MCF 10A (cell line): ENCODE measurements at regions not wholly inside any gene's neighbourhood (a gene's known extent, or its start where the extent isn't known, plus 50 kb on each side); places are given as distances from the start of the nearest gene placed in this dataset.

Experiments used
- BruUV-seq: library from RNA; stranded (reverse); fragments of 400-500 nt; replicated peaks from 2 replicates; lab custom pipeline; 2021; lab: Mats Ljungman, UMichigan
- CTCF ChIA-PET: fragments of 300-600 bp; sonication (Branson Sonifier 250); formaldehyde crosslinking; extraction: SDS; loops from one replicate; lab custom pipeline; 2021; ENCODE audit warnings: antibody characterized with exemption, inconsistent platforms; lab: Yijun Ruan, JAX
- POLR2A ChIA-PET: fragments of 300-600, 350-650 bp; sonication (Branson Sonifier 250); formaldehyde crosslinking; extraction: SDS; loops from one replicate; lab custom pipeline; 2020; ENCODE audit warnings: antibody characterized with exemption, inconsistent platforms; lab: Yijun Ruan, JAX
- DNase-seq: peaks from one replicate; pipeline ENCODE4 v3.0.0-alpha.2; 2018; ENCODE audit not compliant: unreplicated experiment
- H3K27ac Mint-ChIP-seq: one replicate; pipeline ENCODE4 v1.8.0; 2022; ENCODE audit warnings: mild to moderate bottlenecking, low read depth, mixed read lengths; ENCODE audit not compliant: unreplicated experiment
- H3K27me3 Mint-ChIP-seq: one replicate; pipeline ENCODE4 v1.8.0; 2022; ENCODE audit warnings: mixed read lengths; ENCODE audit not compliant: insufficient read depth, unreplicated experiment
- H3K36me3 Mint-ChIP-seq: one replicate; pipeline ENCODE4 v1.8.0; 2022; ENCODE audit warnings: mild to moderate bottlenecking, moderate library complexity, mixed read lengths; ENCODE audit not compliant: insufficient read depth, unreplicated experiment
- H3K4me1 Mint-ChIP-seq: one replicate; pipeline ENCODE4 v1.8.0; 2022; ENCODE audit warnings: mixed read lengths; ENCODE audit not compliant: insufficient read depth, unreplicated experiment
- H3K4me3 Mint-ChIP-seq: one replicate; pipeline ENCODE4 v1.8.0; 2022; ENCODE audit warnings: mild to moderate bottlenecking, moderate library complexity, mixed read lengths; ENCODE audit not compliant: unreplicated experiment
- H3K9me3 Mint-ChIP-seq: one replicate; pipeline ENCODE4 v1.8.0; 2022; ENCODE audit warnings: mixed read lengths; ENCODE audit not compliant: unreplicated experiment
- CTCF ChIP-seq: fragments of 200-600 bp; IDR thresholded peaks from one replicate; pipeline ENCODE4 v1.8.0; 2022; ENCODE audit warnings: antibody characterized with exemption, mild to moderate bottlenecking; ENCODE audit not compliant: unreplicated experiment
- intact Hi-C: fragments of 100-400 bp; cut with micrococcal nuclease; formaldehyde crosslinking; loops from 2 replicates; pipeline ENCODE4 v1.14.1; 2022

GRCh38 chr2:150144546-150145298 is 342.7 kb downstream of the RND3 start:
- Mint-ChIP-seq H3K27me3 (no peaks in the 10 kb centered on the region), H3K9me3 (no peaks in the 10 kb centered on the region), H3K27ac (no peak overlapping the region), H3K4me1 (peaks cover 10% of the 10 kb centered on the region), H3K4me3 (no peak overlapping the region), H3K36me3 (no peaks in the 10 kb centered on the region)
- intact Hi-C loops, result no loop called here
- BruUV-seq, result no TSS peak
- ChIA-PET POLR2A (interaction anchor here (0.6 to 1.8 kb wide), 6 partner anchors 9 to 342 kb away, joined by 3 to 7 read pairs (median 3); no protein-coding TSS in a partner anchor), CTCF (interaction anchor here (0.6 to 0.7 kb wide), 3 partner anchors 64 to 770 kb away, joined by 3 to 5 read pairs (median 5); no protein-coding TSS in a partner anchor)
- TF ChIP-seq CTCF, result no peak
- no peak for DNase-seq

- ChIA-PET CTCF (no interaction called here), POLR2A (interaction anchor here (0.6 to 1.4 kb wide), 3 partner anchors 9 to 149 kb away, joined by 3 to 4 read pairs (median 3); no protein-coding TSS in a partner anchor)
- Mint-ChIP-seq H3K4me1 (peaks cover 10% of the 10 kb centered on the region), H3K36me3 (no peaks in the 10 kb centered on the region), H3K27me3 (no peaks in the 10 kb centered on the region), H3K27ac (peak overlapping the region; percentile 95), H3K9me3 (no peaks in the 10 kb centered on the region), H3K4me3 (no peak overlapping the region)
- TF ChIP-seq CTCF, result no peak
- peak; percentile 23 for DNase-seq
- intact Hi-C loops, result loop anchor here (1.0 kb wide), 1 partner anchor 149 kb away; no protein-coding TSS in a partner anchor
- TSS peak; percentile 68 for BruUV-seq
These were observed 344.4 kb downstream of the RND3 start for GRCh38 chr2:150143087-150143536.

- POLR2A ChIA-PET, result interaction anchor here (0.7 to 1.4 kb wide), 5 partner anchors 9 to 770 kb away, joined by 3 to 4 read pairs (median 3); no protein-coding TSS in a partner anchor
- CTCF ChIA-PET, result interaction anchor here (0.6 kb wide), 1 partner anchor 62 kb away, joined by 3 read pairs; no protein-coding TSS in a partner anchor
- Mint-ChIP-seq H3K9me3 (no peaks in the 10 kb centered on the region), H3K4me1 (peaks cover 10% of the 10 kb centered on the region), H3K27ac (peak overlapping the region; percentile 95), H3K4me3 (no peak overlapping the region), H3K27me3 (no peaks in the 10 kb centered on the region), H3K36me3 (no peaks in the 10 kb centered on the region)
- peak; percentile 49 for DNase-seq
- intact Hi-C loops, result loop anchor here (1.0 kb wide), 1 partner anchor 342 kb away; no protein-coding TSS in a partner anchor
- BruUV-seq, result no TSS peak
- TF ChIP-seq CTCF, result no peak
These were observed 344.9 kb downstream of the RND3 start for GRCh38 chr2:150142561-150142960.
